Neuronal stem cell (in vitro differentiated cells): ENCODE measurements at regions not wholly inside any gene's neighbourhood (a gene's known extent, or its start where the extent isn't known, plus 50 kb on each side); places are given as distances from the start of the nearest gene placed in this dataset.

Experiments used
- DNase-seq: peaks from one replicate; pipeline ENCODE4 v3.0.0-alpha.2; 2013; ENCODE audit warnings: low spot score
- H2AFZ ChIP-seq: one replicate; pipeline ENCODE4 v1.6.1; 2013; ENCODE audit warnings: mild to moderate bottlenecking, low read length, inconsistent platforms
- H2AK5ac ChIP-seq: 2 replicates; pipeline ENCODE4 v1.6.1; 2013; ENCODE audit warnings: low read depth, mild to moderate bottlenecking, inconsistent platforms, low read length, moderate library complexity, mixed read lengths
- H2BK120ac ChIP-seq: 2 replicates; pipeline ENCODE4 v1.6.1; 2013; ENCODE audit warnings: low read depth, mild to moderate bottlenecking, inconsistent platforms, low read length, moderate library complexity, mixed read lengths
- H2BK12ac ChIP-seq: one replicate; pipeline ENCODE4 v1.6.1; 2013; ENCODE audit warnings: low read length, inconsistent platforms
- H2BK15ac ChIP-seq: 2 replicates; pipeline ENCODE4 v1.6.1; 2013; ENCODE audit warnings: mild to moderate bottlenecking, low read length, inconsistent platforms, mixed read lengths
- H2BK5ac ChIP-seq: one replicate; pipeline ENCODE4 v1.6.1; 2013; ENCODE audit warnings: inconsistent platforms, mild to moderate bottlenecking, low read length, moderate library complexity
- H3K14ac ChIP-seq: one replicate; pipeline ENCODE4 v1.6.1; 2013; ENCODE audit warnings: low read length, inconsistent platforms
- H3K18ac ChIP-seq: 2 replicates; pipeline ENCODE4 v1.6.1; 2013; ENCODE audit warnings: low read length, inconsistent platforms
- H3K23ac ChIP-seq: 2 replicates; pipeline ENCODE4 v1.6.1; 2013; ENCODE audit warnings: low read depth, mild to moderate bottlenecking, mixed read lengths, low read length, inconsistent platforms; ENCODE audit not compliant: poor library complexity
- H3K27ac ChIP-seq: replicated peaks from 3 replicates; pipeline ENCODE4 v1.5.1; 2013; ENCODE audit warnings: low read length, inconsistent platforms
- H3K27me3 ChIP-seq, 3 experiments: 2 replicates each; pipeline ENCODE4 v1.6.1; 2013; ENCODE audit warnings: low read length in 3 of 3, mild to moderate bottlenecking in 2 of 3, inconsistent platforms in 1 of 3, low read depth in 1 of 3, mixed read lengths in 1 of 3, moderate library complexity in 1 of 3; ENCODE audit not compliant: control insufficient read depth in 3 of 3, insufficient read depth in 3 of 3
- H3K36me3 ChIP-seq, 2 donors: replicated peaks in 1 of 2; 2 replicates each; pipeline ENCODE4 v1.6.1; 2013; ENCODE audit warnings: low read length in 2 of 2; ENCODE audit not compliant: control insufficient read depth in 2 of 2, insufficient read depth in 2 of 2
- H3K4ac ChIP-seq: 2 replicates; pipeline ENCODE4 v1.6.1; 2013; ENCODE audit warnings: inconsistent platforms, mild to moderate bottlenecking, low read length, moderate library complexity
- H3K4me1 ChIP-seq, 2 donors: 1 replicate in 1 of 2; 2 replicates in 1 of 2; pipeline ENCODE4 v1.6.1; 2013; ENCODE audit warnings: low read length in 2 of 2, low read depth in 1 of 2; ENCODE audit not compliant: control insufficient read depth in 2 of 2, insufficient read depth in 1 of 2
- H3K4me2 ChIP-seq: one replicate; pipeline ENCODE4 v1.6.1; 2013; ENCODE audit warnings: mild to moderate bottlenecking, low read length, inconsistent platforms; ENCODE audit not compliant: insufficient read depth, poor library complexity, severe bottlenecking
- H3K4me3 ChIP-seq, 2 donors: 2 replicates each; pipeline ENCODE4 v1.5.1; 2013; ENCODE audit warnings: low read length in 2 of 2, mild to moderate bottlenecking in 2 of 2, inconsistent platforms in 1 of 2, moderate library complexity in 1 of 2
- H3K79me1 ChIP-seq: one replicate; pipeline ENCODE4 v1.6.1; 2013; ENCODE audit warnings: low read depth, mild to moderate bottlenecking, inconsistent platforms, low read length, moderate library complexity
- H3K9ac ChIP-seq: one replicate; pipeline ENCODE4 v1.6.1; 2013; ENCODE audit warnings: mild to moderate bottlenecking, low read depth, low read length, inconsistent platforms; ENCODE audit not compliant: poor library complexity
- H3K9me3 ChIP-seq, 2 donors: replicated peaks in 1 of 2; 2 replicates each; pipeline versions ENCODE3 to v1.6.1; 2013; ENCODE audit warnings: low read length in 2 of 2, mild to moderate bottlenecking in 2 of 2, inconsistent platforms in 1 of 2, low read depth in 1 of 2, mixed read lengths in 1 of 2, moderate library complexity in 1 of 2; ENCODE audit not compliant: control insufficient read depth in 2 of 2, insufficient read depth in 1 of 2
- H4K8ac ChIP-seq: one replicate; pipeline ENCODE4 v1.6.1; 2013; ENCODE audit warnings: low read depth, mild to moderate bottlenecking, inconsistent platforms, low read length, moderate library complexity
- H4K91ac ChIP-seq: one replicate; pipeline ENCODE4 v1.6.1; 2013; ENCODE audit warnings: low read length, low read depth, mild to moderate bottlenecking, inconsistent platforms; ENCODE audit not compliant: poor library complexity
- WGBS, 2 donors: extraction: QIAGEN DNeasy Blood & Tissue Kit; methylation state at CpG; one replicate each; pipeline ENCODE4 v1.1.7; 2013; ENCODE audit warnings: missing lambda C conversion rate in 2 of 2, mixed read lengths in 1 of 2; ENCODE audit not compliant: insufficient read length in 2 of 2, insufficient replicate concordance in 1 of 2; ENCODE audit errors: extremely low coverage in 2 of 2; 5-methylcytosine and 5-hydroxymethylcytosine counted together

DNA sequence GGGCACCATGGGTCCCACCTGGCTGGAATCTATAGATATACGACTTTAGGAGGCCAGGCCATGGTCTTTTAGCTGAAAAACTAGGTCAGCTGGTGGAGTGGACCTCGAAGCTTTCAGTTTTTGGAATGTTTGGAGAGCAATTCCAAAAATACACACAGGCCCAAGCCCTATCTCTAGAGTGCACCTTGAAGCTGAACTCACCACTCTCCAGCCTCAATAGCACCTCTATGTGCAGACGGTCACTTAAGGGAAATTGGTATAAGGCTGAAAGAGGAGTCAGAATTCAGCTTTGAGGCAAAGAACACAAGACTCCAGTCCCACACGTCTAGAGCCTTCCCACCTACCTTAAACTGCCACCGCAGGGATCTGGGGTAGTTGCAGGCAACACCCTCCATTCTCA is 56.4 kb upstream of the KATNAL1 start:
- no peak overlapping the region for H3K9ac ChIP-seq
- no peak overlapping the region for H3K23ac ChIP-seq
- H3K79me1 ChIP-seq: no peaks in the 10 kb centered on the region
- H3K27ac ChIP-seq: no peak overlapping the region
- H3K4me2 ChIP-seq: no peak overlapping the region
- no peak overlapping the region for H3K18ac ChIP-seq
- H2BK5ac ChIP-seq: no peak overlapping the region
- peaks cover 0 to 7% (median 0%) of the 10 kb centered on the region in 3 experiments for H3K27me3 ChIP-seq
- H3K4me3 ChIP-seq: no peak overlapping the region
- no CpG with 5 or more reads among the region's 5 CpGs for WGBS, 2 donors
- H3K4ac ChIP-seq: no peak overlapping the region
- no peaks in the 10 kb centered on the region for H3K36me3 ChIP-seq
- H3K4me1 ChIP-seq: peaks cover 3 to 4% of the 10 kb centered on the region in 2 donors
- peak overlapping the region; percentile 38 for H2AFZ ChIP-seq
- H3K9me3 ChIP-seq: no peaks in the 10 kb centered on the region
- DNase-seq: no peak
- H4K91ac ChIP-seq: no peak overlapping the region
- H4K8ac ChIP-seq: no peak overlapping the region
- no peak overlapping the region for H3K14ac ChIP-seq
- no peak overlapping the region for H2AK5ac ChIP-seq
- no peak overlapping the region for H2BK12ac ChIP-seq
- no peak overlapping the region for H2BK15ac ChIP-seq
- no peak overlapping the region for H2BK120ac ChIP-seq

GRCh38 chr13:30364133-30364532 is 56.8 kb upstream of the KATNAL1 start:
- Histone ChIP-seq H3K4me1 (peaks cover 3 to 4% of the 10 kb centered on the region in 2 donors), H3K4me2 (no peak overlapping the region), H3K27me3 (peaks cover 0 to 7% (median 0%) of the 10 kb centered on the region in 3 experiments), H3K4ac (no peak overlapping the region), H3K79me1 (no peaks in the 10 kb centered on the region), H4K91ac (no peak overlapping the region), H2AK5ac (no peak overlapping the region), H3K18ac (no peak overlapping the region), H3K9ac (no peak overlapping the region), H2BK120ac (no peak overlapping the region), H2AFZ (peak overlapping the region; percentile 38), H3K27ac (no peak overlapping the region), H3K9me3 (no peaks in the 10 kb centered on the region), H2BK15ac (no peak overlapping the region), H3K36me3 (no peaks in the 10 kb centered on the region), H3K23ac (no peak overlapping the region), H3K14ac (no peak overlapping the region), H2BK12ac (no peak overlapping the region), H2BK5ac (no peak overlapping the region), H4K8ac (no peak overlapping the region), H3K4me3 (no peak overlapping the region)
- WGBS, 2 donors: no CpG with 5 or more reads among the region's 3 CpGs
- no peak for DNase-seq

- Histone ChIP-seq H2AFZ (peak overlapping the region; percentile 74), H3K27me3 (peaks cover 0 to under 1% (median 0%) of the 10 kb centered on the region in 3 experiments), H3K4me3 (no peak overlapping the region), H2AK5ac (no peak overlapping the region), H3K23ac (no peak overlapping the region), H3K36me3 (no peaks in the 10 kb centered on the region), H2BK12ac (no peak overlapping the region), H3K14ac (no peak overlapping the region), H3K4me1 (peaks cover 3 to 4% of the 10 kb centered on the region in 2 donors), H3K4me2 (no peak overlapping the region), H3K9me3 (no peaks in the 10 kb centered on the region), H4K91ac (no peak overlapping the region), H2BK5ac (no peak overlapping the region), H3K27ac (no peak overlapping the region), H3K4ac (no peak overlapping the region), H2BK120ac (no peak overlapping the region), H4K8ac (no peak overlapping the region), H3K9ac (no peak overlapping the region), H3K79me1 (no peaks in the 10 kb centered on the region), H2BK15ac (no peak overlapping the region), H3K18ac (no peak overlapping the region)
- no CpG with 5 or more reads among the region's 7 CpGs for WGBS, 2 donors
- DNase-seq: no peak
These were observed 57.4 kb upstream of the UBE2L5 start for GRCh38 chr13:30364876-30365275.

DNA sequence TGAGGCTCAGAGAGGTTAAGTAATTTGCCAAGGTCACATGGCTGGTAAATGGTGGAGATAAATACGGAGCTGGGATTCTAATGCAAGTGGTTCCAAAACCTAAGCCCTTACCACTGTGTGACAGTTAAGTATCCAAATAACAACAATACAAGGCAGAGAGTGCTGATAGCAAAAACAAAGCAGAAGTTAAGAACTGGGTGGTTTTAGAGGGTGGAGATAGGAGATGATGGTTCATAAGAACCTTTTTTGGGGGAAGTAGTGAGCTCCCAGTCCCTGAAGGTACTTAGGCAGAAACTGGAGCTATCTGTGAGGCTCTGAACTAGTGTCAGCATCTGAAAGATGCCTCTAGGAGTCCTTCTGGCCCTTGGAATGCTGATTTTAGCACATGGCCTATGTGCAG is 56.2 kb upstream of the UBE2L5 start:
- Histone ChIP-seq H3K79me1 (no peaks in the 10 kb centered on the region), H3K9ac (no peak overlapping the region), H3K36me3 (no peaks in the 10 kb centered on the region), H3K4me3 (no peak overlapping the region), H3K4me1 (peaks cover 3 to 4% of the 10 kb centered on the region in 2 donors), H3K27ac (no peak overlapping the region), H2BK5ac (no peak overlapping the region), H2BK12ac (no peak overlapping the region), H3K4ac (no peak overlapping the region), H3K27me3 (no peaks in the 10 kb centered on the region), H3K4me2 (no peak overlapping the region), H3K18ac (no peak overlapping the region), H2BK120ac (no peak overlapping the region), H2BK15ac (no peak overlapping the region), H2AFZ (no peak overlapping the region), H4K91ac (no peak overlapping the region), H2AK5ac (no peak overlapping the region), H3K14ac (no peak overlapping the region), H4K8ac (no peak overlapping the region), H3K23ac (no peak overlapping the region), H3K9me3 (no peaks in the 10 kb centered on the region)
- DNase-seq: no peak
- WGBS, 2 donors: no CpG with 5 or more reads among the region's 1 CpG
